Adrenal gland (tissue), 5 donors: ENCODE measurements at regions not wholly inside any gene's neighbourhood (a gene's known extent, or its start where the extent isn't known, plus 50 kb on each side); places are given as distances from the start of the nearest gene placed in this dataset.

Source experiments
- POLR2A ChIP-seq, 2 donors: fragments of 450-650 bp; IDR thresholded peaks; one replicate each; pipeline ENCODE4 v1.6.1; 2017; ENCODE audit warnings: antibody characterized with exemption in 2 of 2, mild to moderate bottlenecking in 2 of 2, moderate library complexity in 1 of 2
- TF ChIP-seq, protein P1 (sequence below), 6 experiments: fragments of 450-650 bp in 4 of 6; fragments of 200-600 bp in 2 of 6; sonication (generic) in 1 of 6; IDR thresholded peaks; 1 replicate in 5 of 6; 2 replicates in 1 of 6; pipeline versions ENCODE4 v1.5.1 to v1.8.0; 2016 to 2021; ENCODE audit warnings: antibody characterized with exemption in 6 of 6, mild to moderate bottlenecking in 2 of 6, moderate library complexity in 1 of 6
- donor health status: DM: no; HTN: no; CAD: no.

DNA sequence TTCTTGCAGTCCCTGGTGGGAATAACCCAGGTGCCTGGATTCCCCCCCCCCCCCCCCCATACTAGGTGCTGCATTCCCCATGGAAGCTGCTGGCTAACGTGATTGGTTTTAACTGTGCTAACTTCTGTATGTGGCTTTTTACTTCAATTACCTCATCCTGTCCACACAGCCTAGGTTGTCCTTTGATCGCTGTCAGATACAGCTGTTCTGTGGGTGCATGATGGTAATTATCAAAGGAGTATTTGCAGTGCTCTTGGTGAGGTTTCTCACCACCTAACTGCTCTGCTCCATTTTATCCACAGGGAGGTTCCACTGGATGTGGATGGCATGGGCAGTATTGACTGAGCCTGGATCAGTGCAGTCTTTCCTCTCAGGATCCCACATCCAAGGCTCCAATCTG, 93.0 kb downstream of the ZNF518B start:
- TF ChIP-seq, protein P1, sequence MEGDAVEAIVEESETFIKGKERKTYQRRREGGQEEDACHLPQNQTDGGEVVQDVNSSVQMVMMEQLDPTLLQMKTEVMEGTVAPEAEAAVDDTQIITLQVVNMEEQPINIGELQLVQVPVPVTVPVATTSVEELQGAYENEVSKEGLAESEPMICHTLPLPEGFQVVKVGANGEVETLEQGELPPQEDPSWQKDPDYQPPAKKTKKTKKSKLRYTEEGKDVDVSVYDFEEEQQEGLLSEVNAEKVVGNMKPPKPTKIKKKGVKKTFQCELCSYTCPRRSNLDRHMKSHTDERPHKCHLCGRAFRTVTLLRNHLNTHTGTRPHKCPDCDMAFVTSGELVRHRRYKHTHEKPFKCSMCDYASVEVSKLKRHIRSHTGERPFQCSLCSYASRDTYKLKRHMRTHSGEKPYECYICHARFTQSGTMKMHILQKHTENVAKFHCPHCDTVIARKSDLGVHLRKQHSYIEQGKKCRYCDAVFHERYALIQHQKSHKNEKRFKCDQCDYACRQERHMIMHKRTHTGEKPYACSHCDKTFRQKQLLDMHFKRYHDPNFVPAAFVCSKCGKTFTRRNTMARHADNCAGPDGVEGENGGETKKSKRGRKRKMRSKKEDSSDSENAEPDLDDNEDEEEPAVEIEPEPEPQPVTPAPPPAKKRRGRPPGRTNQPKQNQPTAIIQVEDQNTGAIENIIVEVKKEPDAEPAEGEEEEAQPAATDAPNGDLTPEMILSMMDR (IDR thresholded peaks at IDR 0.05), result no peak
- TF ChIP-seq POLR2A (IDR thresholded peaks at IDR 0.05), result no peak
